NCI-H146 treated with DMSO at 0.1 percent for 48 hours (cell line): ENCODE measurements at regions not wholly inside any gene's neighbourhood (a gene's known extent, or its start where the extent isn't known, plus 50 kb on each side); places are given as distances from the start of the nearest gene placed in this dataset.

ENCODE experiments used
- DNase-seq: peaks from one replicate; lab custom pipeline; 2025; ENCODE audit not compliant: unreplicated experiment; lab: John Stamatoyannopoulos, UW

GRCh38 chr18:75131381-75132000 is 77.4 kb downstream of the PTGR3 start:
- DNase-seq, result no peak

GRCh38 chr18:75130591-75131328 is 78.2 kb downstream of the PTGR3 start:
- DNase-seq, result no peak

GRCh38 chr18:75129717-75130477 is 79.0 kb downstream of the PTGR3 start:
- no peak for DNase-seq

- no peak for DNase-seq
These were observed 79.8 kb downstream of the PTGR3 start for GRCh38 chr18:75128911-75129716.

- DNase-seq, result no peak
These were observed 80.8 kb downstream of the PTGR3 start for GRCh38 chr18:75128051-75128605.

- no peak for DNase-seq
These were observed 81.6 kb downstream of the PTGR3 start for GRCh38 chr18:75127143-75128021.

GRCh38 chr18:75125382-75126331 is 83.3 kb downstream of the PTGR3 start:
- DNase-seq, result no peak

- DNase-seq, result no peak
These were observed 84.0 kb downstream of the PTGR3 start for GRCh38 chr18:75124991-75125381.

GRCh38 chr18:75124551-75124950 is 84.4 kb downstream of the PTGR3 start:
- DNase-seq, result no peak

GRCh38 chr18:75123113-75123512 is 85.8 kb downstream of the PTGR3 start:
- no peak for DNase-seq

- no peak for DNase-seq
These were observed 86.5 kb downstream of the PTGR3 start for GRCh38 chr18:75122334-75122958.

GRCh38 chr18:75121266-75121665 is 87.7 kb downstream of the PTGR3 start:
- no peak for DNase-seq

GRCh38 chr18:75120521-75120920 is 88.4 kb downstream of the PTGR3 start:
- no peak for DNase-seq

- no peak for DNase-seq
These were observed 92.1 kb downstream of the PTGR3 start for GRCh38 chr18:75116809-75117208.

- DNase-seq, result no peak
These were observed 92.8 kb downstream of the PTGR3 start for GRCh38 chr18:75116165-75116564.

GRCh38 chr18:75115514-75115913 is 93.4 kb downstream of the PTGR3 start:
- DNase-seq, result no peak
